GM20000 (cell line): ENCODE measurements at regions not wholly inside any gene's neighbourhood (a gene's known extent, or its start where the extent isn't known, plus 50 kb on each side); places are given as distances from the start of the nearest gene placed in this dataset.

Experiments used
- DNase-seq: peaks from one replicate; pipeline ENCODE4 v3.0.0; 2012; ENCODE audit warnings: low spot score
- CTCF ChIP-seq: IDR thresholded peaks from 2 replicates; pipeline ENCODE4 v1.5.1; 2012; ENCODE audit warnings: mild to moderate bottlenecking, control low read depth; ENCODE audit errors: extremely low read depth, missing control alignments

- TF ChIP-seq CTCF, result no peak
- DNase-seq, result no peak
Measured at GRCh38 chr13:105904034-105904742, 631.3 kb downstream of the EFNB2 start.

- no peak for DNase-seq
- TF ChIP-seq CTCF, result no peak
Measured at GRCh38 chr13:105902396-105902795, 633.1 kb downstream of the EFNB2 start.

GRCh38 chr13:105897575-105897974 is 637.9 kb downstream of the EFNB2 start:
- no peak for DNase-seq
- TF ChIP-seq CTCF, result no peak

- TF ChIP-seq CTCF, result no peak
- no peak for DNase-seq
Measured at GRCh38 chr13:105894697-105895096, 640.8 kb downstream of the EFNB2 start.

GRCh38 chr13:105890509-105890908 is 645.0 kb downstream of the EFNB2 start:
- no peak for TF ChIP-seq CTCF
- DNase-seq, result no peak

- TF ChIP-seq CTCF, result no peak
- DNase-seq, result no peak
Measured at GRCh38 chr13:105878119-105878700, 657.3 kb downstream of the EFNB2 start.

- TF ChIP-seq CTCF, result no peak
- DNase-seq, result no peak
Measured at GRCh38 chr13:105874814-105875213, 660.6 kb downstream of the EFNB2 start.
